C4-2B (cell line): ENCODE measurements at regions not wholly inside any gene's neighbourhood (a gene's known extent, or its start where the extent isn't known, plus 50 kb on each side); places are given as distances from the start of the nearest gene placed in this dataset.

Source experiments
- ZFX ChIP-seq: fragments of 450-650 bp; IDR thresholded peaks from 2 replicates; pipeline ENCODE4 v1.6.1; 2017
- TF ChIP-seq, protein P1 (sequence below): fragments of 450-650 bp; conservative IDR thresholded peaks from 2 replicates; pipeline ENCODE4 v1.5.1; 2017; ENCODE audit warnings: mild to moderate bottlenecking

DNA sequence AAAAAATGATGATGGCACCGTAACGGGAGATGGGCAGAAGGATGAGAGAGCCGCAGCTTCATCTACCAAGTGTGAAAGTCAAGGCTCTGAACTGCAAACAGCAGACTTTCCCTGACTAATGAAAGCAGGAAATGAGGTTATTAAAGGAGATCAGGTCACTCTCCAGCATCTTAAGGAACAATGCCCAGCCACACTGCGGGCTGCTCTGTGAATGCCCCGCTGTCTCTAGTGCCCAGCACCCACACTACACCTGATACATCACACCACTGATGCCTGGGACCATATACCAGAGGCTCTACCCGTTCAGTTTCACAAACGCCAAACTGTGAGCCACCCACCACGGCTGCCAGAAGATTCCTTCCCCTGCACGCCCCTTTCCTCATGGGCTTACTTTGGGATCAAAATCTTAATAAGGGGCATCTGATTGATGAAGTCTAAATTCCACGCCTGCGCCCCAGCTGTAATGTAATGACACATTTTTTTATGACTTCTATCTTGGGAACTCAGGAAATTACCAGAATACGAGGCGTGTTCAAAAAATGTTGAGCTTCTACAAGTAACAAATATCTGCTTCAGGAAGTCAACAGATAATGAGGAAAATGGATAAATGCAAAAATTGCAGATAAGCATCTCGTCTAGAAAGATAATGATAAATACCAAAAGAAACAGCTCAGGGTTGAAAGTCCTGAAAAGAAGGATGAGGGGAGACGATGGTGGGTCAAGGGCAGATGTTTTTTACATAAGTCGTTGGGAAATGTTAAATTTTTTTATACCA, 72.0 kb downstream of the MIS18A start:
- TF ChIP-seq, protein P1, sequence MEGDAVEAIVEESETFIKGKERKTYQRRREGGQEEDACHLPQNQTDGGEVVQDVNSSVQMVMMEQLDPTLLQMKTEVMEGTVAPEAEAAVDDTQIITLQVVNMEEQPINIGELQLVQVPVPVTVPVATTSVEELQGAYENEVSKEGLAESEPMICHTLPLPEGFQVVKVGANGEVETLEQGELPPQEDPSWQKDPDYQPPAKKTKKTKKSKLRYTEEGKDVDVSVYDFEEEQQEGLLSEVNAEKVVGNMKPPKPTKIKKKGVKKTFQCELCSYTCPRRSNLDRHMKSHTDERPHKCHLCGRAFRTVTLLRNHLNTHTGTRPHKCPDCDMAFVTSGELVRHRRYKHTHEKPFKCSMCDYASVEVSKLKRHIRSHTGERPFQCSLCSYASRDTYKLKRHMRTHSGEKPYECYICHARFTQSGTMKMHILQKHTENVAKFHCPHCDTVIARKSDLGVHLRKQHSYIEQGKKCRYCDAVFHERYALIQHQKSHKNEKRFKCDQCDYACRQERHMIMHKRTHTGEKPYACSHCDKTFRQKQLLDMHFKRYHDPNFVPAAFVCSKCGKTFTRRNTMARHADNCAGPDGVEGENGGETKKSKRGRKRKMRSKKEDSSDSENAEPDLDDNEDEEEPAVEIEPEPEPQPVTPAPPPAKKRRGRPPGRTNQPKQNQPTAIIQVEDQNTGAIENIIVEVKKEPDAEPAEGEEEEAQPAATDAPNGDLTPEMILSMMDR: no peak
- TF ChIP-seq ZFX: no peak
